GM12892 (cell line): ENCODE measurements at regions not wholly inside any gene's neighbourhood (a gene's known extent, or its start where the extent isn't known, plus 50 kb on each side); places are given as distances from the start of the nearest gene placed in this dataset.

Experiments
- POLR2A ChIP-seq: IDR thresholded peaks from 2 replicates; pipeline ENCODE4 v1.6.1; 2011; ENCODE audit warnings: low read depth, low read length, control low read depth
- POLR2AphosphoS5 ChIP-seq: IDR thresholded peaks from 2 replicates; pipeline ENCODE4 v1.6.1; 2011; ENCODE audit warnings: low read depth, low read length, control low read depth
- TAF1 ChIP-seq: IDR thresholded peaks from 2 replicates; pipeline ENCODE4 v1.6.1; 2011; ENCODE audit warnings: low read depth, mild to moderate bottlenecking, control low read depth, low read length, borderline replicate concordance

DNA sequence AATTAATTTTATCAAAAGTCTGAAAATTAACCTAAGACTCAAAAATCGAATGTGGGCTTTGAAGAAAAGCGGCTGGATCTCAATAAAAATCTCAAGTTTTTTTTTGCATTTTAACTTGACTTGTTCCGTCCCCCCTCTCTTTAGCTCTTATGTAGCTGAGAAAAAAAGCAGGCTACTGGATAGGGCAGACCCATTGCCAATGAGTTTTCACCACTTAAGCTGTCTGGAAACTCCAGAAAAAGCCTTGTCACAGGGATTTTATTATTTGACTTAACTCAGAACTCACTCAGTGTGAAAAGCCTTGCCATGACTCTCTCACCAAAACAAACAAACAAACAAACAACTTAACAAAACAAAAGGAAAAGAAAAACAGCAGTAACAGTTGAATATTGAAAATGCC lies 247.4 kb downstream of the CDH9 start:
- TF ChIP-seq POLR2AphosphoS5 = no peak
- TF ChIP-seq POLR2A = no peak
- no peak for TF ChIP-seq TAF1
